IMR-90 (cell line): ENCODE measurements at regions not wholly inside any gene's neighbourhood (a gene's known extent, or its start where the extent isn't known, plus 50 kb on each side); places are given as distances from the start of the nearest gene placed in this dataset.

Experiments
- ATAC-seq: fragments of 200-7000 bp; cut with Tn5 transposase; 2 replicates; pipeline ENCODE4 v1.9.1; 2020; ENCODE audit warnings: low read depth, mild to moderate bottlenecking, moderate library complexity
- BruUV-seq: library from RNA; stranded (reverse); fragments of 400-500 nt; replicated peaks from 2 replicates; lab custom pipeline; 2021; lab: Mats Ljungman, UMichigan
- CTCF ChIA-PET: fragments of 300-600 bp; formaldehyde crosslinking; extraction: SDS; loops from one replicate; lab custom pipeline; 2021; ENCODE audit warnings: antibody characterized with exemption; lab: Yijun Ruan, JAX
- POLR2A ChIA-PET: fragments of 300-600 bp; sonication (Branson Sonifier 250); formaldehyde crosslinking; loops from one replicate; lab custom pipeline; 2022; ENCODE audit warnings: antibody characterized with exemption; ENCODE audit not compliant: unreplicated experiment; lab: Charles Lee
- DNase-seq: peaks from one replicate; pipeline ENCODE4 v3.0.0; 2013
- H2AFZ ChIP-seq: replicated peaks from 2 replicates; pipeline ENCODE3; 2013; ENCODE audit warnings: low read length, mild to moderate bottlenecking; ENCODE audit not compliant: poor library complexity
- H2AK5ac ChIP-seq: 2 replicates; pipeline ENCODE4 v1.6.1; 2013; ENCODE audit warnings: low read depth, low read length, inconsistent platforms
- H2AK9ac ChIP-seq: replicated peaks from 2 replicates; pipeline ENCODE3; 2013; ENCODE audit warnings: mild to moderate bottlenecking, low read depth, low read length, moderate library complexity; ENCODE audit not compliant: poor library complexity
- H2BK120ac ChIP-seq: 2 replicates; pipeline ENCODE4 v1.6.1; 2013; ENCODE audit warnings: low read depth, low read length, inconsistent platforms
- H2BK15ac ChIP-seq: 3 replicates; pipeline ENCODE4 v1.6.1; 2013; ENCODE audit warnings: low read depth, low read length, inconsistent platforms
- H2BK20ac ChIP-seq: 2 replicates; pipeline ENCODE4 v1.6.1; 2013; ENCODE audit warnings: low read depth, mild to moderate bottlenecking, inconsistent platforms, low read length, moderate library complexity
- H2BK5ac ChIP-seq: 2 replicates; pipeline ENCODE4 v1.6.1; 2013; ENCODE audit warnings: mild to moderate bottlenecking, low read depth, low read length, inconsistent platforms; ENCODE audit not compliant: poor library complexity, severe bottlenecking
- H3K14ac ChIP-seq: replicated peaks from 2 replicates; pipeline ENCODE4 v1.6.1; 2013; ENCODE audit warnings: low read depth, low read length, inconsistent platforms
- H3K18ac ChIP-seq: 2 replicates; pipeline ENCODE4 v1.6.1; 2013; ENCODE audit warnings: low read depth, low read length, control low read depth
- H3K23ac ChIP-seq: 2 replicates; pipeline ENCODE4 v1.6.1; 2013; ENCODE audit warnings: low read depth, low read length, inconsistent platforms
- H3K27ac ChIP-seq: 2 replicates; pipeline ENCODE4 v1.5.1; 2013; ENCODE audit warnings: mild to moderate bottlenecking, control low read depth, low read length; ENCODE audit not compliant: insufficient read depth
- H3K27me3 ChIP-seq: 2 replicates; pipeline ENCODE4 v1.6.1; 2013; ENCODE audit warnings: low read length; ENCODE audit not compliant: control insufficient read depth, insufficient read depth
- H3K36me3 ChIP-seq: 2 replicates; pipeline ENCODE4 v1.6.1; 2013; ENCODE audit warnings: low read length, mixed read lengths; ENCODE audit not compliant: control insufficient read depth, insufficient read depth
- H3K4ac ChIP-seq: 2 replicates; pipeline ENCODE4 v1.6.1; 2013; ENCODE audit warnings: low read depth, low read length, inconsistent platforms
- H3K4me1 ChIP-seq: 2 replicates; pipeline ENCODE4 v1.6.1; 2013; ENCODE audit warnings: low read length, mixed read lengths; ENCODE audit not compliant: control insufficient read depth, insufficient read depth
- H3K4me2 ChIP-seq: 2 replicates; pipeline ENCODE4 v1.6.1; 2013; ENCODE audit warnings: low read depth, mild to moderate bottlenecking, control low read depth, low read length, moderate library complexity
- H3K4me3 ChIP-seq: 2 replicates; pipeline ENCODE4 v1.5.1; 2013; ENCODE audit warnings: low read depth, mild to moderate bottlenecking, control low read depth, low read length, moderate library complexity; ENCODE audit not compliant: insufficient read depth
- H3K56ac ChIP-seq: 2 replicates; pipeline ENCODE4 v1.6.1; 2013; ENCODE audit warnings: low read length, inconsistent platforms; ENCODE audit not compliant: insufficient read depth; ENCODE audit errors: extremely low read depth
- H3K79me1 ChIP-seq, 2 experiments: 2 replicates each; pipeline ENCODE4 v1.6.1; 2013; ENCODE audit warnings: low read length in 2 of 2, inconsistent platforms in 1 of 2, low read depth in 1 of 2
- H3K9ac ChIP-seq: 2 replicates; pipeline ENCODE4 v1.6.1; 2013; ENCODE audit warnings: low read depth, low read length, control low read depth
- H3K9me1 ChIP-seq: 2 replicates; pipeline ENCODE4 v1.6.1; 2013; ENCODE audit warnings: low read length, inconsistent platforms; ENCODE audit not compliant: insufficient read depth
- H3K9me3 ChIP-seq: 2 replicates; pipeline ENCODE4 v1.6.1; 2013; ENCODE audit warnings: low read length; ENCODE audit not compliant: control insufficient read depth, insufficient read depth
- H4K20me1 ChIP-seq: 2 replicates; pipeline ENCODE4 v1.6.1; 2013; ENCODE audit warnings: low read length, inconsistent platforms; ENCODE audit not compliant: insufficient read depth
- H4K5ac ChIP-seq: 2 replicates; pipeline ENCODE4 v1.6.1; 2013; ENCODE audit warnings: mild to moderate bottlenecking, low read depth, low read length, control low read depth
- H4K8ac ChIP-seq, 2 experiments: 2 replicates each; pipeline ENCODE4 v1.6.1; 2013; ENCODE audit warnings: low read depth in 2 of 2, low read length in 2 of 2, control low read depth in 1 of 2, inconsistent platforms in 1 of 2
- H4K91ac ChIP-seq: 2 replicates; pipeline ENCODE4 v1.6.1; 2013; ENCODE audit warnings: low read depth, low read length, inconsistent platforms; ENCODE audit not compliant: insufficient read depth
- BHLHE40 ChIP-seq: fragments of 150-350 bp; IDR thresholded peaks from 2 replicates; pipeline ENCODE4 v1.6.1; 2016; ENCODE audit warnings: mild to moderate bottlenecking, low read depth, low read length
- CHD1 ChIP-seq: IDR thresholded peaks from 2 replicates; pipeline ENCODE4 v1.6.1; 2012; ENCODE audit warnings: low read depth, low read length, improper control_type of control experiment
- FOS ChIP-seq: fragments of 150-350 bp; IDR thresholded peaks from 2 replicates; pipeline ENCODE4 v1.6.1; 2016; ENCODE audit warnings: low read depth, low read length
- MAFK ChIP-seq: IDR thresholded peaks from 2 replicates; pipeline ENCODE4 v1.6.1; 2012; ENCODE audit warnings: low read depth, low read length, improper control_type of control experiment
- MXI1 ChIP-seq: IDR thresholded peaks from 2 replicates; pipeline ENCODE4 v1.6.1; 2012; ENCODE audit warnings: low read depth, mild to moderate bottlenecking, low read length, moderate library complexity, borderline replicate concordance
- WGBS, 2 experiments: methylation state at CpG; one replicate each; pipeline versions ENCODE4 v1.1.5 to v1.1.7; 2013; ENCODE audit warnings: missing lambda C conversion rate in 2 of 2; ENCODE audit not compliant: insufficient read length in 1 of 2; ENCODE audit errors: extremely low coverage in 2 of 2; 5-methylcytosine and 5-hydroxymethylcytosine counted together
- dilution Hi-C: fragments of 300-500 bp; cut with HindIII; formaldehyde crosslinking; loops from one replicate; pipeline ENCODE4 v1.14.3; 2018; ENCODE audit warnings: low sequenced_read_pairs; ENCODE audit not compliant: unreplicated experiment
- in situ Hi-C: fragments of 300-500 bp; cut with MboI; formaldehyde crosslinking; loops from 3 replicates; pipeline ENCODE4 v1.14.3; 2019; ENCODE audit warnings: low sequenced_read_pairs, inconsistent platforms, mixed read lengths
- intact Hi-C: fragments of 100-400 bp; cut with micrococcal nuclease; formaldehyde crosslinking; loops from 2 replicates; pipeline ENCODE4 v1.10.0; 2022

- no peak overlapping the region for H4K8ac ChIP-seq
- H3K79me1 ChIP-seq: no peaks in the 10 kb centered on the region
- no peaks in the 10 kb centered on the region for H3K27me3 ChIP-seq
- H3K27ac ChIP-seq: no peak overlapping the region
- no peak overlapping the region for H3K4me2 ChIP-seq
- H3K4ac ChIP-seq: 0 out of 2 replicates have a peak overlapping the region, but pooled peaks have one; percentile 3
- no peak overlapping the region for H3K4me3 ChIP-seq
- 94% methylated on average over 2 of the region's 5 CpGs; no CpG with 5 or more reads in 1 of the 2 experiments for WGBS, 2 experiments
- TF ChIP-seq FOS (no peak), MAFK (no peak), MXI1 (no peak), BHLHE40 (no peak), CHD1 (no peak)
- dilution Hi-C loops: no loop called here
- no peak overlapping the region for H3K9ac ChIP-seq
- H3K36me3 ChIP-seq: no peaks in the 10 kb centered on the region
- ATAC-seq: no peak
- no peak for DNase-seq
- H3K9me1 ChIP-seq: peaks cover 10% of the 10 kb centered on the region; the same call in 1 of the 2 replicates
- peaks cover 23% of the 10 kb centered on the region for H3K4me1 ChIP-seq
- ChIA-PET POLR2A (no interaction called here), CTCF (no interaction called here)
- H4K20me1 ChIP-seq: peaks cover 7% of the 10 kb centered on the region; the same call in 1 of the 2 replicates
- H4K5ac ChIP-seq: no peak overlapping the region
- BruUV-seq: no TSS peak
- H3K56ac ChIP-seq: no peak overlapping the region
- no peak overlapping the region for H2AK5ac ChIP-seq
- intact Hi-C loops: loop anchor here (5.0 kb wide), 1 partner anchor 102 kb away; no protein-coding TSS in a partner anchor
- no peak overlapping the region for H3K14ac ChIP-seq
- no peak overlapping the region for H2AK9ac ChIP-seq
- H4K91ac ChIP-seq: no peak overlapping the region
- H2BK20ac ChIP-seq: no peak overlapping the region
- H3K18ac ChIP-seq: no peak overlapping the region
- no peaks in the 10 kb centered on the region for H3K9me3 ChIP-seq
- in situ Hi-C loops: no loop called here
- H2BK15ac ChIP-seq: no peak overlapping the region
- H2BK120ac ChIP-seq: no peak overlapping the region; the same call in 1 of the 2 replicates
- no peak overlapping the region for H3K23ac ChIP-seq
- no peak overlapping the region for H2BK5ac ChIP-seq
- H2AFZ ChIP-seq: no peak overlapping the region
Observed at GRCh38 chr12:105980533-105980932, 158.2 kb downstream of the NUAK1 start.
